ENCODE measurements at regions not wholly inside any gene's neighbourhood (a gene's known extent, or its start where the extent isn't known, plus 50 kb on each side); places are given as distances from the start of the nearest gene placed in this dataset.
A peak's percentile ranks its signal among the peaks of the same experiment; 100 is the strongest.

DNA sequence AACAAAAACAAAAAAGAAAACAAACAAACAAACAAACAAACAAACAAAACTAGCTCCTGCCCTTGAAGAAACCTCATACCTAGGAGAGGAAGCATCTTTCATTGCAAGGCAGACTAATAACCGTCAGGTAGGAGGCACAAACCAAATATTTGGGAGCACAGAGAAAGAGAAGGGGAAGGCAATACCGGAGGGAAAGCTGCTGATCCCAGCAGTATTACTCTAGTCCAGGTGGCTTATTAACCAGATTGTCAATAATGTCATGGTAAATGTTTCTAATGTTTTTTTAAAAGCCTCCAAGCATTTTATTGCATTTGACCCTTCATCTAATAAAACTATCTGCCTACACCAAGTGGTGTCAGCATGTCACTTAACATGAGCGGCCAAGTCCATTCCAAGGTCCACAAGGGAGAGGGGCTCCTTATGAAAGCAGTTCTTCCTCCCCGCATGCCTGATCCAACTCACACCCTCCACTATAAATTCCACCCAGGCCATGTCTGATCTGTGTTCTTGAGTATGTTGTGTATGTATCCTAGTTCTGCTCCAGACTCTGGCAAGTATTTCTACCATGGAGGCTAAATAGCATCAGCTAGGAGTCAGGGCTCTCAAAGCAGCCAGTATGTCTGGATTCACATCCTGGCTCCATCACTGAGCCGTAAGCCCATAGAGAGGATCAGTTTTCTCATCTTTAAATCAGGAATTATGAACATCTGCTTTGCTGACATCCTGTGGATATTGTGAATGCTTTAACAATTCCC is 208.1 kb upstream of the TENM4 start:
- H3K9me3 Mint-ChIP-seq (ENCODE audit: low read depth) = no peaks in the 10 kb centered on the region
- no peak overlapping the region for H3K4me3 Mint-ChIP-seq (ENCODE audit: low read depth)
- peak overlapping the region; percentile 51 for H3K27ac Mint-ChIP-seq
- DNase-seq (ENCODE audit: low spot score, unreplicated experiment) = no peak
- no peaks in the 10 kb centered on the region for H3K36me3 Mint-ChIP-seq (ENCODE audit: insufficient read depth)
- H3K27me3 Mint-ChIP-seq = peaks cover 19% of the 10 kb centered on the region
- TF ChIP-seq, protein P1, sequence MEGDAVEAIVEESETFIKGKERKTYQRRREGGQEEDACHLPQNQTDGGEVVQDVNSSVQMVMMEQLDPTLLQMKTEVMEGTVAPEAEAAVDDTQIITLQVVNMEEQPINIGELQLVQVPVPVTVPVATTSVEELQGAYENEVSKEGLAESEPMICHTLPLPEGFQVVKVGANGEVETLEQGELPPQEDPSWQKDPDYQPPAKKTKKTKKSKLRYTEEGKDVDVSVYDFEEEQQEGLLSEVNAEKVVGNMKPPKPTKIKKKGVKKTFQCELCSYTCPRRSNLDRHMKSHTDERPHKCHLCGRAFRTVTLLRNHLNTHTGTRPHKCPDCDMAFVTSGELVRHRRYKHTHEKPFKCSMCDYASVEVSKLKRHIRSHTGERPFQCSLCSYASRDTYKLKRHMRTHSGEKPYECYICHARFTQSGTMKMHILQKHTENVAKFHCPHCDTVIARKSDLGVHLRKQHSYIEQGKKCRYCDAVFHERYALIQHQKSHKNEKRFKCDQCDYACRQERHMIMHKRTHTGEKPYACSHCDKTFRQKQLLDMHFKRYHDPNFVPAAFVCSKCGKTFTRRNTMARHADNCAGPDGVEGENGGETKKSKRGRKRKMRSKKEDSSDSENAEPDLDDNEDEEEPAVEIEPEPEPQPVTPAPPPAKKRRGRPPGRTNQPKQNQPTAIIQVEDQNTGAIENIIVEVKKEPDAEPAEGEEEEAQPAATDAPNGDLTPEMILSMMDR (IDR thresholded peaks at IDR 0.05; ENCODE audit: unreplicated experiment) = no peak
- H3K4me1 Mint-ChIP-seq (ENCODE audit: low read depth) = peaks cover 9% of the 10 kb centered on the region

DNA sequence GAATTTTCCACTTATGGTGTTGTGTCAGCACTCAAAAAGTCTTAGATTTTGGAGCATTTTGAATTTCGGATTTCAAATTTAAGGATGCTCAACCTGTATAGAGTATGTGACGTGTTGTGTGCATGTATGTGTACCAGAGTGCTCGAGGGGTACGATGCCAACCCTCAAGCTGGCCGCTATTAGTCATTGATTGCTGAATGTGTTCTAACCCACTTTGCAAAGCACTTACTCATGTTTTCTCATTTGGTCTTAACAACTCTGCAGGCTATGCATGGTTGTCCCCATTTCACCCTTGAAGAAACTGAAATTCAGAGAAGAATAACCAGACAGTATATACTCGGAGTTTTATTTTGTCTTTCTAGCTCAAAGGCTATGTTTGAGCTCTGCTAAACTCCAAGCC is 196.4 kb upstream of the TENM4 start:
- Mint-ChIP-seq H3K27me3 (peaks cover 12% of the 10 kb centered on the region), H3K9me3 (ENCODE audit: low read depth) (no peaks in the 10 kb centered on the region), H3K36me3 (ENCODE audit: insufficient read depth) (no peaks in the 10 kb centered on the region), H3K4me1 (ENCODE audit: low read depth) (no peaks in the 10 kb centered on the region), H3K27ac (no peak overlapping the region), H3K4me3 (ENCODE audit: low read depth) (no peak overlapping the region)
- DNase-seq (ENCODE audit: low spot score, unreplicated experiment) = no peak
- TF ChIP-seq, protein P1 (IDR thresholded peaks at IDR 0.05; ENCODE audit: unreplicated experiment) = no peak

DNA sequence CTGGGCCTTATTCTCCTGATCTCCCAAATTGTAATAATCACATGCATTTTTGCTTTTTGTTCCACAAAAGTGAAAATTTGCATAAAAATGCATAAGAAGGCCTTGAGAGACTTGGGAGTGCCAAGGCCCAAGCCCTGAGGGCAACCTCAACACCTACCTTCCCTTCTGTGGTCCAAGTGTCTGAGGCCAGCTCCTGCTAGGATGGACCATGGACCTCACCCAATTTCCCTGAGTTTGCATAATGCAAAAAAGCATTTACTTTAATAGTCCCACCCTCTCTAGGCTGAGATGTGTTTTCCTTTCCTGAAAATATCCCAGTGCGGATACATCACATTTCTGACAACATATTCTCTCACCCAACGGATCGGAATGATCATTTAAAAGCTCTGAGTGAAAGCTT is 194.1 kb upstream of the TENM4 start:
- TF ChIP-seq, protein P1 (IDR thresholded peaks at IDR 0.05; ENCODE audit: unreplicated experiment) = no peak
- Mint-ChIP-seq H3K36me3 (ENCODE audit: insufficient read depth) (no peaks in the 10 kb centered on the region), H3K4me1 (ENCODE audit: low read depth) (peaks cover 5% of the 10 kb centered on the region), H3K4me3 (ENCODE audit: low read depth) (no peak overlapping the region), H3K27ac (no peak overlapping the region), H3K27me3 (peaks cover 10% of the 10 kb centered on the region), H3K9me3 (ENCODE audit: low read depth) (no peaks in the 10 kb centered on the region)
- DNase-seq (ENCODE audit: low spot score, unreplicated experiment) = no peak

DNA sequence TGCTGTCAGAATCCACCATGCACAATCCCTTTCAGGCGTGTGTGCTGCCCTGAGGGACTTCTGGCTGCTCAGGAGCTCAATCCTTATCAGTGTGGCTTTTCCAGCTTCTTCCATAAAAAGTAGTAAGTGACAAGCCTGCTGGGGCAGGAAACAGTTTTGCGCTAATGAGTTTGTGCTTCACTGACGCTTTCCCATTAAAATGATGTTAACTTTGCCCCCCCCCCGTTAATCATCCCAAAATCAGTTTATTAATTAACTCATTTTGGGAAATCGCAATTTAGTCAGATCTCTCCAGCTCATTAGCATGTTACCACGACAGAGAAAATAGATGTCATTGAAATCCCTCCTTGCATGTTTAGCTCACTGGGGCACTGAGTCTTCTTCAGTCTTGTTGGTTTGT is 186.5 kb upstream of the TENM4 start:
- no peaks in the 10 kb centered on the region for H3K9me3 Mint-ChIP-seq (ENCODE audit: low read depth)
- TF ChIP-seq, protein P1 (IDR thresholded peaks at IDR 0.05; ENCODE audit: unreplicated experiment) = no peak
- DNase-seq (ENCODE audit: low spot score, unreplicated experiment) = no peak
- peaks cover 8% of the 10 kb centered on the region for H3K4me1 Mint-ChIP-seq (ENCODE audit: low read depth)
- no peaks in the 10 kb centered on the region for H3K36me3 Mint-ChIP-seq (ENCODE audit: insufficient read depth)
- H3K4me3 Mint-ChIP-seq (ENCODE audit: low read depth) = no peak overlapping the region
- H3K27ac Mint-ChIP-seq = no peak overlapping the region
- peaks cover 5% of the 10 kb centered on the region for H3K27me3 Mint-ChIP-seq

DNA sequence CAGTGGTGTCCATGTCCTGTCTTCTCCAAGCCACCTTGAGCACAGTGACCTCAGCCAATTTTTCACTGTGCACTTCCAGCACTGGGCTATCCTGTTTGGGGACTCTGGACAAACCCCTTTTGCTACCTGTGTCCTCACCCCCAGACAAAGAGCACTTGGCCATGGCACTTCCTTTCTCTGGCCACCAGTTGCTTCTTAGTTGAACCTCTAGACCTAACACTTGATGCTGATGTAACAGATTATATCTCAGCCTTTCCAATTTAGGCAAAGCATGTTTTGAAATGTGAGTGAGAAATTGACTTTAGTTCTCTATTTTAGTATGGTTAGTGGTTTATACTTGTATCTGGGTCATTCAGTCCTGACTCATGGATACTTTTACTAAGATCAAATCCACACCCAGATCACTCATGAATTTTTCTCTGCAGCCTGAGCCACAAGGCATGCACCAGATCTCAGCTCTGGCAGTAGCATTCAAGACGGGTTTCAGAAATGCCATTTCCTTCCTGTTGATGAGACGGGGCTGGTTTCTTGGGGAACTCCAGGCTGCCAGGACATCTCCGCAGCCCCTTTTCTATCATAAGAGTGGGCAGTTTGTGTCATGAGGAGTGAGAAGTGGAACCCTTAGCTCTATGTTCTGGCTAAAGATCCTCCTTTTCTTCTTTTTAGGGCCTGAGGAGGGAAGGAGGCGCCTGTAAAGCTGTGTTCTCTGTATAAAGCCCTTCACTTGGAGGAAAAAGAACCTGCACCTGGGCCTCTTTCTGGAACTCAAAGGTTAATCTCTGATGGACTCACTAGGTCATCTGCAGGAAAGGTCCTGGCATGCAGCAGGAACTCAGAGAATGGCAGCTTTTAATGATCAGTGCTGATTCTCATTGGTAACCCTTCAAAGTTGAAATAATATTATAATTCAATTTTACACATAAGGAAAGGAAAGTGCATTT is 185.6 kb upstream of the TENM4 start:
- H3K27ac Mint-ChIP-seq = no peak overlapping the region
- H3K4me3 Mint-ChIP-seq (ENCODE audit: low read depth) = no peak overlapping the region
- peaks cover 5% of the 10 kb centered on the region for H3K27me3 Mint-ChIP-seq
- peaks cover 3% of the 10 kb centered on the region for H3K4me1 Mint-ChIP-seq (ENCODE audit: low read depth)
- DNase-seq (ENCODE audit: low spot score, unreplicated experiment) = no peak
- no peaks in the 10 kb centered on the region for H3K9me3 Mint-ChIP-seq (ENCODE audit: low read depth)
- no peaks in the 10 kb centered on the region for H3K36me3 Mint-ChIP-seq (ENCODE audit: insufficient read depth)
- TF ChIP-seq, protein P1 (IDR thresholded peaks at IDR 0.05; ENCODE audit: unreplicated experiment) = no peak

All from progenitor cell of endocrine pancreas (in vitro differentiated cells).